ENCODE measurements at regions not wholly inside any gene's neighbourhood (a gene's known extent, or its start where the extent isn't known, plus 50 kb on each side); places are given as distances from the start of the nearest gene placed in this dataset.

DNA sequence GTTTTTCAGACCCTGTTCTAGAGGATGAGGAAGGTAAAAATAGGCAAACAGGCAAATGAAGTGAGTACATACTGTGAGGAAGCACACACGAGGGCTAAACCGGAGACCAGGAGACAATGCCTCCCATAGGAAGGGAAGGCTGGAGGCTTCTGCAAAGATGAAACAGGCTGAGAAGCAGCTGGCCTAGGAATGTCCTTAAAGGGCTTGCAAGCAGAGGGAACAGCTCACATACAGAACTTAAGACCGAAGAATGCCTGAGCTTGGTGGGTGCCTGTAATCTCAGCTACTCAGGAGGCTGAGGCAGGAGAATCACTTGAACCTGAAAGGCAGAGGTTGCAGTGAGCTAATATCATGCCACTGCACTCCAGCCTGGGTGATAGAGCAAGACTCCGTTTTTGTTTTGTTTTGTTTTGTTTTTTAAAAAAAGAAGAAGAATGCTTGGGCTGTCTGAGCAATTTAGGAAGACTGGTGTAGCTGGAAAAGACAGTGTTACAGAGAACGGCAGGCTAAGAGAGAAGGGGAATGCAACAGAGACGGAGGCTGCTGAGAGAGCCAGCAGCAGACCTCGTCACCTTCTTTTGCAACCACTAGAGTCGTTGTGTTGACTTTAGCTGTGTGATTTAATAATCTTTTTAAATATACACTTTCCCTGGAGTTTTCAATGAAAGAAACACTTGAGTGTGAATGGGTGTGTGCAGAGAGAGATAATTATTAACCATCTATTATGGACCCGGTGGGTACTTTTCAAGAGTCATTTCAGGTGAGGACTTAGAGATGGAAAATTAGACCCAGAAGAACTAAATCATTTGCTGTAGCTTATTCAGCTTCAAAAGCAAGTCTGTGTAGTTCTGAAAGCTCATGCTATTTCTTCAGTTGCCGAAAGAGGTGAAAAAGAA, 232.8 kb downstream of the GALR1 start:
- DNase-seq (no peak), ATAC-seq (ENCODE audit: low read depth in 2 of 2) (no peak)
- H3K27me3 Mint-ChIP-seq = peaks cover 4% of the 10 kb centered on the region

DNA sequence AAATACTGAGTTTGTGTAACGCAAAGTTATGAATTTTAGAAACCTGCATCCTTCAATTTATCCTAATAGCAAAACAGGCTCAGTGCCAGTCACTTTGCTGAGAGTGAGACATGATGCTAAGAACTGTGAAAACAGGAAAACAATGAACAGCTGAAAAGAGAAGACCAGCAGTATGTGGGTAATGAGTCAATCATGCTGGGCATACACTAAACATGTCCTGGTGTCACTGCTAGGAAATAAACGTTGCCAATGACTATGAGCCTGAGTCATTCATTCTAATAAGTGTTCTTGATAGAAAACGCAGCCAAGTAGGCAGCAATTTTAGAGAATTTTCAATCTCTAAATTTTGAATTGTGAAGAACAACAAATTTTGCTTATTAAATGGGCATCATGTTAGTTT, 237.3 kb downstream of the GALR1 start:
- no peak for ATAC-seq (ENCODE audit: low read depth in 2 of 2)

More for the DNA sequence above, 232.8 kb downstream of the GALR1 start:
- H3K4me3 Mint-ChIP-seq = no peak overlapping the region
- peaks cover 0 to 1% of the 10 kb centered on the region in 2 experiments for H3K9me3 ChIP-seq (ENCODE audit: control insufficient read depth in 2 of 2, low read length in 2 of 2)
- H3K4me1 Mint-ChIP-seq = no peaks in the 10 kb centered on the region
- H3K36me3 Mint-ChIP-seq = no peaks in the 10 kb centered on the region
- peaks cover 0 to 2% (median 0%) of the 10 kb centered on the region in 7 donors for H3K9me3 Mint-ChIP-seq
- no peaks in the 10 kb centered on the region for H3K4me1 ChIP-seq (ENCODE audit: control insufficient read depth, insufficient read depth, low read length, poor library complexity, severe bottlenecking)
- no peak overlapping the region for H3K27ac Mint-ChIP-seq
- H3K36me3 ChIP-seq (ENCODE audit: control insufficient read depth, insufficient read depth, low read length) = no peaks in the 10 kb centered on the region
- H3K27ac ChIP-seq (ENCODE audit: insufficient read depth, low read length, poor library complexity, severe bottlenecking) = no peak overlapping the region
- no peak overlapping the region for H3K4me3 ChIP-seq (ENCODE audit: low read depth, low read length)
- H3K27me3 ChIP-seq (ENCODE audit: control insufficient read depth, insufficient read depth, low read length) = peaks cover 2% of the 10 kb centered on the region

DNA sequence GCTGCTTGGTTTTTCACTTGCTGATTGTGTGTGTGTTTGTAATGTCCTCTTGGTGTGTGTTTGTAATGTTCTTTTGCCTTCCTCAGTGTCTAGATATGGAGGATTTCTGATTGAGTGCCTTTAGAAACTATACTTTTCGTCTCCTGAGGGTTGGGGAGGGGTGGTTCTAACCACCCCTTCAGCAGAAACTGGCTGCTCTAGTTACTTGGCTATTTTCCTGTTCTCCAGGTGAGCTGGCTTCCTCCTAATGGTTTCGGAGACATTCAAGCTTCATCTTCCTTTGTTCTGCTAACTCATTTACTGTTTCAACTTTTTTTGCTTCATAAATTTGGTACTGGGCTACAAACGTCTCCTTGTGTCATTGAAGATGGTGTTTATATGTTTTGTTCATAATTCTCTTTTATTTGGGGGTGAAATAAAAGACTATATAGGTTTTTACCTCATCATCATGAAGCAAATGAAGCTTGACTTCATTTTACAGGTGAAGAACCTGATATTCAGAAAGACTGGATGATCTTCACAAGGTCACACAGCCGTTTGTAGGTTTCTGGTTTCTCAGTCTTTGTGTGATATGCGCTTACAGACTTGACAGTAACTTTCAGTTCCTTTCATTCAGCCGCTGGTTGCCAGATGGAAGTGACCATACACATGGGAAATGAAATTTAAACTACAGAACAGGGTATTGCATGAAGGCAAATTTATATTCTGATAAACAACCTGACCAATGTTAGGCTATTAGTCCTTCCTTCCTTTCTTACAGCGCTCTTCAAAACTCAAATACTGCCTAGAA, 238.5 kb downstream of the GALR1 start:
- Mint-ChIP-seq H3K4me3 (no peak overlapping the region), H3K27ac (no peak overlapping the region), H3K27me3 (peaks cover 14% of the 10 kb centered on the region), H3K36me3 (no peaks in the 10 kb centered on the region), H3K9me3 (peaks cover 0 to 2% (median 0%) of the 10 kb centered on the region in 7 donors), H3K4me1 (no peaks in the 10 kb centered on the region)
- Histone ChIP-seq H3K9me3 (ENCODE audit: control insufficient read depth in 2 of 2, low read length in 2 of 2) (peaks cover 0 to 1% of the 10 kb centered on the region in 2 experiments), H3K27me3 (ENCODE audit: control insufficient read depth, insufficient read depth, low read length) (no peaks in the 10 kb centered on the region), H3K36me3 (ENCODE audit: control insufficient read depth, insufficient read depth, low read length) (no peaks in the 10 kb centered on the region), H3K27ac (ENCODE audit: insufficient read depth, low read length, poor library complexity, severe bottlenecking) (no peak overlapping the region), H3K4me1 (ENCODE audit: control insufficient read depth, insufficient read depth, low read length, poor library complexity, severe bottlenecking) (no peaks in the 10 kb centered on the region), H3K4me3 (ENCODE audit: low read depth, low read length) (no peak overlapping the region)
- DNase-seq = no peak
- no peak for ATAC-seq (ENCODE audit: low read depth in 2 of 2)

More for the DNA sequence above, 237.3 kb downstream of the GALR1 start:
- H3K4me3 Mint-ChIP-seq = no peak overlapping the region
- Histone ChIP-seq H3K4me3 (ENCODE audit: low read depth, low read length) (no peak overlapping the region), H3K4me1 (ENCODE audit: control insufficient read depth, insufficient read depth, low read length, poor library complexity, severe bottlenecking) (no peaks in the 10 kb centered on the region), H3K36me3 (ENCODE audit: control insufficient read depth, insufficient read depth, low read length) (no peaks in the 10 kb centered on the region), H3K27ac (ENCODE audit: insufficient read depth, low read length, poor library complexity, severe bottlenecking) (no peak overlapping the region), H3K27me3 (ENCODE audit: control insufficient read depth, insufficient read depth, low read length) (peaks cover 2% of the 10 kb centered on the region), H3K9me3 (ENCODE audit: control insufficient read depth in 2 of 2, low read length in 2 of 2) (peaks cover 0 to 1% of the 10 kb centered on the region in 2 experiments)
- H3K27me3 Mint-ChIP-seq = peaks cover 14% of the 10 kb centered on the region
- peaks cover 0 to 2% (median 0%) of the 10 kb centered on the region in 7 donors for H3K9me3 Mint-ChIP-seq
- no peaks in the 10 kb centered on the region for H3K36me3 Mint-ChIP-seq
- H3K4me1 Mint-ChIP-seq = no peaks in the 10 kb centered on the region
- DNase-seq = no peak
- H3K27ac Mint-ChIP-seq = no peak overlapping the region

DNA sequence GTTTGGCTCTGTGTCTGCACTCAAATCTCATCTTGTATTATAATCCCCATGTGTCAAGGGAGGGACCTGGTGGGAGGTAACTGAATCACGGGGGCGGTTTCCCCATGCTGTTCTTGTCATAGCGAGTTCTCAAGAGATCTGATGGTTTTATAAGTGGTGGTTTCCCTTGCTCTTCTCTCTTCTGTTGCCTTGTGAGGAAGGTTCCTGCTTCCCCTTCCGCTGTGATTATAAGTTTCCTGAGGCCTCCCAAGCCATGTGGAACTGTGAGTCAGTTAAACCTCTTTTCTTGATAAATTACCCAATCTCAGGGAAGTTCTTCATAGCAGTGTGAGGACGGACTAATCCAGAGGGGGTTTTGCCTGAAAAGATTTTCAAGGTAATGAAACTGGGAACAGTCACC, 245.4 kb downstream of the GALR1 start:
- no peaks in the 10 kb centered on the region for H3K36me3 Mint-ChIP-seq

DNA sequence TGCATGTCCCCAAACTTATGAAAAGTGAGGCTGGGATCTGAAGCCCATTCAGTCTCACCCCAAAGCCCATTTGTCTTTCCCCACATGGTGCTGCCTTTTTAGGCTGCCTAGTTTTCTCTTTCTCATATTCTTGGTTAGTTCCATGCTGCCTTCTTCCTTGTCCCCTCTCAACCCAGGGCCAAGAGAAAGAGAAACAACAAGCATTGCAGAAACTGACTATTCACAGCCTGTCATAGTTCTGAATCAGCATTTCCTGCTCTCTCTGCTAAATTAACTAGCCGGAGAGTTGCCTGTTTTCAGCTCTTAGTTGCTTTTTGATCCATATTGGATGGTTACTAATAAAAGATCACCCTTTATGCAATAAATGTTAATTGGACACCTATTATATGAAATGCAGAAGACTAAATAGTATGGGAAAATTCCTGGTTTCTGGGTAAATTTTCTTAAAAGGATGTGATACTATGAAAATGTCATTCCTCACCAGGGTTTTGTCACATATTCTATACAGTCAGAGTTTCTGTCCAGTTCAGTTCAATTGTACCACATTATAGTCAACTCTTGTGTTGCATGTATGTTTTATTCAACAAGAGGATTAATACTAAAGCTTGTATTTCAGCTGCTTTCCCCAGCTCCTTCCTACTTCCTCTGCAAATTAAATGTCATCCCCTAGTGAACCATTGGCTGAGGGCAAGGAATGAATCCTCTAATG, 246.5 kb downstream of the GALR1 start:
- no peak for ATAC-seq (ENCODE audit: low read depth in 2 of 2)
- DNase-seq = no peak
- no peak overlapping the region for H3K27ac ChIP-seq (ENCODE audit: insufficient read depth, low read length, poor library complexity, severe bottlenecking)
- no peaks in the 10 kb centered on the region for H3K36me3 ChIP-seq (ENCODE audit: control insufficient read depth, insufficient read depth, low read length)
- no peaks in the 10 kb centered on the region for H3K9me3 ChIP-seq (ENCODE audit: control insufficient read depth in 2 of 2, low read length in 2 of 2)
- H3K36me3 Mint-ChIP-seq = no peaks in the 10 kb centered on the region
- no peaks in the 10 kb centered on the region for H3K4me1 Mint-ChIP-seq
- no peak overlapping the region for H3K4me3 Mint-ChIP-seq
- no peak overlapping the region for H3K27ac Mint-ChIP-seq
- peaks cover 0 to 5% (median 2%) of the 10 kb centered on the region in 7 donors for H3K9me3 Mint-ChIP-seq
- no peak overlapping the region for H3K4me3 ChIP-seq (ENCODE audit: low read depth, low read length)
- H3K27me3 Mint-ChIP-seq = no peaks in the 10 kb centered on the region
- H3K27me3 ChIP-seq (ENCODE audit: control insufficient read depth, insufficient read depth, low read length) = no peaks in the 10 kb centered on the region
- H3K4me1 ChIP-seq (ENCODE audit: control insufficient read depth, insufficient read depth, low read length, poor library complexity, severe bottlenecking) = no peaks in the 10 kb centered on the region

More for the DNA sequence above, 245.4 kb downstream of the GALR1 start:
- Histone ChIP-seq H3K27me3 (ENCODE audit: control insufficient read depth, insufficient read depth, low read length) (no peaks in the 10 kb centered on the region), H3K27ac (ENCODE audit: insufficient read depth, low read length, poor library complexity, severe bottlenecking) (no peak overlapping the region), H3K9me3 (ENCODE audit: control insufficient read depth in 2 of 2, low read length in 2 of 2) (no peaks in the 10 kb centered on the region), H3K4me3 (ENCODE audit: low read depth, low read length) (no peak overlapping the region), H3K36me3 (ENCODE audit: control insufficient read depth, insufficient read depth, low read length) (no peaks in the 10 kb centered on the region), H3K4me1 (ENCODE audit: control insufficient read depth, insufficient read depth, low read length, poor library complexity, severe bottlenecking) (no peaks in the 10 kb centered on the region)
- ATAC-seq (ENCODE audit: low read depth in 2 of 2) = no peak
- Mint-ChIP-seq H3K27me3 (peaks cover 2% of the 10 kb centered on the region), H3K4me3 (no peak overlapping the region), H3K27ac (no peak overlapping the region), H3K9me3 (peaks cover 0 to 5% (median 2%) of the 10 kb centered on the region in 7 donors), H3K4me1 (no peaks in the 10 kb centered on the region)
- DNase-seq = no peak

DNA sequence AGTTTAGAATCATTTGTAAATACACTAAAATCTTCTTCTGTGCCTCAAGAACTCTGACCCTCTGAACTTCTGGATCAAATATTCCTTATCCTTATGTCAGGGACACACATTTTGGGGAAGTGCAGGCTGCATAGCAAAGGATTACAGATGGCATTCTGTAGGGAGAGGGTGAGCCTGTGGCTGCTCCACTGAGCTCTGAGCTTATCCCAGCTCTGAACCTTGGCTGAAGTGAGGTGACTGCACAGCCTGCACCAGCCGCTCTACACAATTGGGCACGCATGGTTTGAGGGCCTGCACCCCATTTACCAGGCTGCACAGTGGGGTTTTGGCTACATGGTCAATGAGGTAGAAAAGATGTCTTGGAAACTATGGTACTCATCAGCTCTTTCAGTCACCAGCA, 251.6 kb downstream of the GALR1 start:
- no peak for DNase-seq

DNA sequence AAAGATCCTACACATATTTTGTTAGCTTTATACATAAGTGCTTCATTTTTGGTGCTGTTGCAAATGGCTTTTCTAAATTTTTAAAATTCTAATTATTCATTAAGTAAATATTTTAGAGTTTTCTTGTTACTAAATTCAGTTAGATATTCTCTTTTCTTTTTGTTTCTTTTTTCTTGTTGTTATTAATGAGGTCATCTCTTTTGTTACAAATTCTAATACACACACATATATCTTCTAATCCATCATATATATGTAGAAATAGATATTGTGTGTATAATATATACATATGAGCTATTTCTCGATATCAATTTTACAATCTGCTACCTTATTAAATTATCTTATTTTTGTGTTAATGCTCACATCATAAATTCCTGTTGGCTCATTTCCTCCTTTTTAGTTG, 255.9 kb downstream of the GALR1 start:
- Mint-ChIP-seq H3K4me3 (no peak overlapping the region), H3K27ac (no peak overlapping the region), H3K36me3 (no peaks in the 10 kb centered on the region), H3K27me3 (peaks cover 5% of the 10 kb centered on the region), H3K4me1 (no peaks in the 10 kb centered on the region), H3K9me3 (peaks cover 0 to 5% (median 0%) of the 10 kb centered on the region in 7 donors)
- H3K27ac ChIP-seq (ENCODE audit: insufficient read depth, low read length, poor library complexity, severe bottlenecking) = no peak overlapping the region
- no peaks in the 10 kb centered on the region for H3K27me3 ChIP-seq (ENCODE audit: control insufficient read depth, insufficient read depth, low read length)
- H3K4me3 ChIP-seq (ENCODE audit: low read depth, low read length) = no peak overlapping the region
- no peak for ATAC-seq (ENCODE audit: low read depth in 2 of 2)
- H3K4me1 ChIP-seq (ENCODE audit: control insufficient read depth, insufficient read depth, low read length, poor library complexity, severe bottlenecking) = no peaks in the 10 kb centered on the region
- H3K36me3 ChIP-seq (ENCODE audit: control insufficient read depth, insufficient read depth, low read length) = no peaks in the 10 kb centered on the region
- H3K9me3 ChIP-seq (ENCODE audit: control insufficient read depth in 2 of 2, low read length in 2 of 2) = no peaks in the 10 kb centered on the region
- DNase-seq = no peak

More for the DNA sequence above, 251.6 kb downstream of the GALR1 start:
- Mint-ChIP-seq H3K36me3 (no peaks in the 10 kb centered on the region), H3K4me3 (no peak overlapping the region), H3K27ac (no peak overlapping the region), H3K27me3 (no peaks in the 10 kb centered on the region), H3K9me3 (peaks cover 0 to 5% (median 0%) of the 10 kb centered on the region in 7 donors), H3K4me1 (no peaks in the 10 kb centered on the region)
- Histone ChIP-seq H3K36me3 (ENCODE audit: control insufficient read depth, insufficient read depth, low read length) (no peaks in the 10 kb centered on the region), H3K4me1 (ENCODE audit: control insufficient read depth, insufficient read depth, low read length, poor library complexity, severe bottlenecking) (no peaks in the 10 kb centered on the region), H3K4me3 (ENCODE audit: low read depth, low read length) (no peak overlapping the region), H3K27me3 (ENCODE audit: control insufficient read depth, insufficient read depth, low read length) (no peaks in the 10 kb centered on the region), H3K27ac (ENCODE audit: insufficient read depth, low read length, poor library complexity, severe bottlenecking) (no peak overlapping the region), H3K9me3 (ENCODE audit: control insufficient read depth in 2 of 2, low read length in 2 of 2) (no peaks in the 10 kb centered on the region)
- no peak for ATAC-seq (ENCODE audit: low read depth in 2 of 2)
